NCI-H128 (cell line): ENCODE measurements at regions not wholly inside any gene's neighbourhood (a gene's known extent, or its start where the extent isn't known, plus 50 kb on each side); places are given as distances from the start of the nearest gene placed in this dataset.
"Not testable (repeated sequence)": the region's sequence is repeated elsewhere in the genome, so short reads cannot be mapped to it uniquely, and the experiment has no call there.

ENCODE experiments used
- DNase-seq: peaks from one replicate; lab custom pipeline; 2025; ENCODE audit not compliant: unreplicated experiment; lab: John Stamatoyannopoulos, UW

DNA sequence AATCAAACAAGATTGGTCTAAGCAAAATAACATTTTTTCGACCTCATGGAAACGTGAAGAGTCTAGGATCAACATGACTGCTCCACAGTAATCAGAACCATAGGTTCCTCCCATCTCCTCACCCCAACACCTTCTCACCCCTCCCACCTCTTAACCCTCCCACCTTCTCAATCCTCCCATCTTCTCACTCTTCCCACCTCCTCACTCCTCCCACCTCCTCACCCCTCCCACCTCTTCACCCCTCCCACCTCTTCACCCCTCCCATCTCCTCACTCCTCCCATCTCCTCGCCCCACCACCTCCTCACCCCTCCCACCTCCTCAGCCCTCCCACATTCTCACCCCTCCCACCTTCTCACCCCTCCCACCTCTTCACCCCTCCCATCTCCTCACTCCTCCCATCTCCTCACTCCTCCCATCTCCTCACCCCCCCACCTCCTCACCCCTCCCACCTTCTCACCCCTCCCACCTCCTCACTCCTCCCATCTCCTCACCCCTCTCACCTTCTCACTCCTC is 567.4 kb downstream of the C6orf118 start:
- no peak for DNase-seq

DNA sequence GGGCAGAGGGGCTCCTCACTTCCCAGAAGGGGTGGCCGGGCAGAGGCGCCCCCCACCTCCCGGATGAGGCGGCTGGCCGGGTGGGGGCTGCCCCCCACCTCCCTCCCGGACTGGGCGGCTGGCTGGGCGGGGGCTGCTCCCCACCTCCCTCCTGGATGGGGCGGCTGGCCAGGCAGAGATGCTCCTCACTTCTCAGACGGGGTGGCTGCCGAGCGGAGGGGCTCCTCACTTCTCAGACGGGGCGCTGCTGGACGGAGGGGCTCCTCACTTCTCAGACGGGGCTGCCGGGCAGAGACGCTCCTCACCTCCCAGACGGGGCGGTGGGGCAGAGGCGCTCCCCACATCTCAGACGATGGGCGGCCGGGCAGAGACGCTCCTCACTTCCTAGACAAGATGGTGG is 573.3 kb downstream of the C6orf118 start:
- not testable (repeated sequence) for DNase-seq

DNA sequence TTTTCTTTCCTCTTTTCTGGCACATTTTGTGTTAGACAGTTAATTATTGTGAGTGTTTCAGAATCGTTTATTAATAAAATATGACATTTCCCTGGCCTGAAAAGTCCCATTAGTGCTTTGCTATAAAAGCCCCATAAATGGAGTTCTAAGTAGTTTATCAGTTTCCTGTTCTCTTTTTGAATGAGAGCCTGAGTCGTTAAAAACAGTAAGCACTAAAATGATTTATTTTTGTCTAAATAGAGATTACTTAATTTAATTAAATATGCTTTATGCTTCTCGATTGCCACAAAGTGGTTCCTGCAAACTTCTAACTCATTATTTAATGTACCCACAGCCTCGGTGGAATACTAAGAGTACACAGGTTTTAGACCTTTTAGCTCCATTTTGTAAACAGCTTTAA is 577.9 kb downstream of the C6orf118 start:
- DNase-seq: no peak

DNA sequence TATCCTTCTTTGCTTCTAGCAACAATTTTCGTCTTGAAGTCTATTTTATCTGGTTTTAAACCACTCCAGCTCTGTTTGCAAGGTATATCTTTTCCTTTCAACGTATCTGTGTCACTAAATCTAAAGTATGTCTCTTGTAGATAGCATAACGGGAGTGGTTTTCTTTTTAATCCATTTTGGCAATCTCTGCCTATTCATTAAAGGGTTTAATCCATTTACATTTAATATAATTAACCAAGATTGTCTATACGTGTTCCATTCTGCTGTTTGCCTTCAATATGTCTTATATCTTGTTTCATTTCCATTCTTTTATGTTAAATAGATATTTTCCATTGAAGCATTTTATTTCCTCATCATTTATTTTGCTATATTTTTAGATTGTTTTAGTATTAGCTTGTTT is 587.9 kb downstream of the C6orf118 start:
- DNase-seq: no peak

DNA sequence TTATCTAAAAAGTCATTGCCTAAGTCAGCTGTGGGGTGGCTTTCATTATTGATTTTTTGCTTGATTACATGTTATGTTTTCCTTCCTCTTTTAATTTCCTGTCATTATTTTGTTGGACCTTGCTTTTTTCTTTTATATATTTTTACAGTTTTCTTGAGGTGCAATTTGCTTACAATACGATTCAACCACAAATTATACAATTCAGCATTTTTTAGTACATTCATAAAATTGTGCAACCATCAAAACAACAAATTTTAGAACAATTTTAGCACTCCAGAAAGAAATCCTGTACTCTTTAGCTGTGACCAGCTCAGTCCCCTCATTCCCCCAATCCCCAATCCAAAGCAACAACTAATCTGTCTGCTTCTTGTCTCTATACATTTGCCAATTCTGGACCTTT is 608.9 kb downstream of the C6orf118 start:
- no peak for DNase-seq

DNA sequence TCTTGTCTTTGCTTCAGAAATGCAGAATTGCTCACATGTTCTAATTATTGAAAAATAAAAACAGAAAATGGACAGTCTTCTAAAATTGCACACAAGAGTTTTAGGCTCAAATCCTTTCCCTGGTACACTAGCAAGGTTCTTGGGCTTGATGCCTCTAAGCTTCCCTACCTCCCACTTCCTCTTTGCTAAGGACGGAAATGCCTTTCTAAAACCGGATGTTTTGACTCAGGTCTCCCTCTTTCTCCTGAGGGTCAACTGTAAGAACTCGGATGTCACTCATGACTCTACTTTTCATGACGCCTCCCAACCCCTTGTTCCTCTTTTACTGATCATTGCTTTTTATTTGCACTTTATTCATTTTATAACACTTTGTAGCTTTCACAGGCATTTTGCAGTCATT is 613.5 kb downstream of the C6orf118 start:
- no peak for DNase-seq

DNA sequence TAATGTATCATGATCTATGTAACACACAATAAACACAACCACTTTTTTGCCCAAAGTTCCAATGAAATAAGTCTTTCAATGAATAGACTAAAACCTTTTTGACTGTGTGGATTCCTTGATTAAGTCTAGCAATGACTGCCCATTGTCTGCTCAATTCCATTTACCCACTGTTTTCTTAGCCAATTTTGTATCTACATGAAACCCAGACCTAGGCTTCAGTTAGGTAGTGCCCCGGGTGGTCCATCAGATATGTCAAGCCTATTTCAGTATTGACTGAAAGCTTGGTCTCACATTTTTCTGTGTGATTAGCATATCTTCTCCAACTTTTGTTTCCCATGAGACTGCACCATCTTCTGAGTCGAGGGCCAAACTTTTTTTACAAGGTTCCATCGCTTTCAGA is 615.0 kb downstream of the C6orf118 start:
- no peak for DNase-seq

DNA sequence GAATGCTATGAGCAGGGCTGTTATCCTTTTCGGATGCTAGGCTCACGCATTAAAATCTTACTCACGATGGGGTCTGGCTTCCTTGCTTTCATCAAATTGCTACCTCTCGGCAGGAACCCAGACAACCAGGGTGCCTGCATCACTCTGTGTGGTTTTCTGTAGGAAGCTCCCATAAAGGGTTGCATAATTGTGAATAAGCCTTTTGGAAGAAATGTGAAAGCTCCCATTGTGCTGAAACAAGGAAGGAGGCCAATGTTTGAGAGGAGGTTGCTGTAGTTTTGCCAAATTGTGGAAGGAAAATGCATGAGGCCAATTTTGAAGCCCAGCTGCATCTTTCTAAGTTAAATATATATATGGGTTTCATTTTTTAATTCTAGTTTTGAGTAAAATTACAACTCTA is 615.5 kb downstream of the C6orf118 start:
- DNase-seq: no peak

DNA sequence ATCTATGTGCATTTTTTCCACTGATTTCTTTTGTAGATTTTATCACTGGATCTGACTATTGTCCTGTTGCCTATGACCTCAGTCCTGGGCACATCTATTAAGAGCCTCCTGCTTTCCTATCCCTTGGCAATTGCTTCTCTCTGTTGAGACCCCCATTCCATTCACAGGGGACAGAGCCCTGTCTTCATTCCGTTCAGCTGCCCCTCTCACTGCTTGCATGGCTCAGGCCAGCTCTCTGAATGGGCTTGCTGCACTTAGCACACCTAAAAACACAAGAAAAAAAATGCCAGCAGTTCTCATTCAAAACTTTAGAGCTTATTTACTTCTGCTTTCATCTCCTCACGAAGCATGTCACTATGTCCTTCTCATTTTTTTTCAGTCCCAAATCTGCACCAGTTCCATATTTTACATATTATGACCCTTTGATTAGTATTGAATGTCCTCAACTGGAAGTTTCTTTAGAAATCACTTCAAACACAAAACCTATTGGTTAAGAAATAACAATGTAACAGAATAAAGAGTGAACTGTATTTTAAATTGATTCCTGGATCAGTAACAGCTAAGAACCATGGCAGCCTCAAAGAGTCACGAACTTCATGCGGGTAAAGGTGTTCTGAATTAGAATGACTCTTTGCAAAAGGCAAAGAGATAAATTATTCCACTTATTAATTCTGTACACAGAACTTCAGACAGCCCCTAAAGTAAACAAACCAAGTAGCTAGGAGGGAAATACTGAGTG is 616.5 kb downstream of the C6orf118 start:
- no peak for DNase-seq

DNA sequence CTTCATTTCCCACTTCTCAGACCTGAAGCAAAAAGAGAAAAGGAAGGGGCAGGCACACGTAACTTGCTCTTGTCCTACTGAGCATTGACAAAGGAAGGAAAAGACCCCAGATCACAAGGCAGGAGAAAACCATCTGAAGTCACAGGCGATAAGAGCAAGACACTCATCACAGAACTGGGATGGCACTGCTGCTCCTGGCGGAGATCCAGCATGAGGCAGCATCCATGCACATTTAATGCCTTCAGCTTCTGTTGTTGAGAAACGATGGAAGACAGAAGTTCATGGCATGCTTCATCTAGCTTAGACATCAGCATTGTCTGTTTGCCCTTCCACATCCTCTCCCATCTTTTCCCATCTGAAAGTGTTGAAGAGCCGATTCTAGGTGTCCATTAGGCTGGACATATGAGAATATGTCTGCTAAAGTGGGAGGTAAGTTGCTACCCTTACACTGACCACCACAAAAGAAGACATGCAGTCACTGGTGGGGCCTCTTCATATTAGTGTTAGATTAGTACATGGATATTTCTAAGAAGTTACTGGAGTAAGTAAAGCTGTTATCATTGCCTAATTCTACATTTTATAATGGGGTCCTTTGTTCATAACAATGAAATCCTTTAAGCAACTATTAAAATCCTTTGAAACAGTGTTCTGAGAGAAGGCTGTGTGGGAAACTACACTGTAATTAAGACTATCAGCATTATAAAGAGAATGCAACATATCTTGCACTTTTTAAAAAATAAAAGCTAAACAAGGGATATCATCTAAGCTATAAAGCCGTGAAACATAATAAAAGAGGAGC is 618.5 kb downstream of the C6orf118 start:
- no peak for DNase-seq

DNA sequence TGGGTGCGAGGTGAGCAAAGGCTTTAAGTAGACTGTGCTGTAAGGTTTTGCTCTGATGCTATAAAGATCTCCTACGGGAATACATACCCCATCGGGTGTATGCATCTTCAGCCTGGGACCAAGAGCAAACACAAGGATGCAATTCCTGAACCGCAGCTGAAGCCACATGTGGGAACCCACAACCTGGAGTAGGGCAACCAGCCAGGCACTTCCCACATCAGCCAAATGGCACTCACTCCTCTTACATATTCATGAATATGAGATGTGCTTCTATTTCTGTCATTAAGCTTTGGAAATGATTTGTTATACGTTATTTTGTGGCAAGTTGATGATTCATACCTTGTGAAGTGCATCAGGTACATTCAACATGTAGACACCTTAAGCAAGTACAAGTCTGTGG is 619.2 kb downstream of the C6orf118 start:
- no peak for DNase-seq

DNA sequence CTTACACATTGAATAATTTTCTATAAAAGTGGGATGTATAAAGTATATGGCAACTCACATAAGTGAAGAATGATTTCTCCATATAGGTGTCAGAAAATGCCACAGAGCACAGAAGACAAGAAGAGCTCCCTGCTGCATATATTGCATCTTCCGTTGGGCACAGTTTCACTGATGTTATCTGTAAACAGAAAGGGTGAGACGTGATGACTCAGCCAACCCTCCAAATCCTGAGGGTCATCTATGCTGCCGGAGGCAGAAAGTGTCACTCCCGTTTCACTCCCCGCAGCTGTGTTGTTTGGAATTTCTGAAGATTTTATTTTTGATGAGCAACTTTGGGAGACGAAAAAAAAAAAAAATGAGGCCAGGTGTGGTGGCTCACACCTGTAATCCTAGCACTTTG is 644.1 kb downstream of the C6orf118 start:
- no peak for DNase-seq

DNA sequence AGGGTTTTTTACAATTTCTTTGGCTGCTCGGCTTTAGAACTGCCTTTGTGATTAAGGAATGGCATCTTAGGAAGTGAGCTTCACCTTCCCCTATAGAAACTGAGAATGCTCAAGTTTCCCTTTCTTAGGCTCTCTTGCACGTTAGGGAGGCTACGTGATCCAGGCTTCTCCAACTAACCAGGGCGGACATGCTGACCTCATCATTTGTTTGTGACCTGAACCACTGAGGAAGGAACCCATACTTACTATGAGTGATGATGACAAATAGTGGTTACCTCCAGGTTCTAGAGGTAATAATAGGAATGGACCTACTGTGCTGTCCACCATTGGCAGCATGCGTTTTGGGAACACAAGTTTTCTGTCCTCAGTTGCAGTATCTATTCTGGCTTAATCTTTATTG is 645.8 kb downstream of the C6orf118 start:
- DNase-seq: no peak

DNA sequence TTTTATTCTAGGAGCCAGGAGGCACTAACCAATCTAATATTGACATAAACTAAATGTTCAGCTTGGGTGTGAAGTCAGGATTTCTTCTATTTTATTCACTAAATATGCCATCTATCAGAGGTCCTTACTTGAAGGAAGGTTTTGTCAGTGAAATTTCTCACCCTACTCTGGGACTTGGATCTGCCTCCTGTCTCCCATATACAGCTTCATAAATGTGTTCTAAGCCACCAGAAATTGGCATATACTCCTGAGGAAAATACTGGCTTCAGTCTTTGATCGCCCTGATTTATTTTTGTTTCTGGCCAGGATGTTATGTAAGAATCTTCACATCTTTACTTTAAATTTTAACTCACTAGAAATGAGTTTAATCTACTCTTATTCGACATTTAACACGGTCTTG is 647.7 kb downstream of the C6orf118 start:
- DNase-seq: no peak

DNA sequence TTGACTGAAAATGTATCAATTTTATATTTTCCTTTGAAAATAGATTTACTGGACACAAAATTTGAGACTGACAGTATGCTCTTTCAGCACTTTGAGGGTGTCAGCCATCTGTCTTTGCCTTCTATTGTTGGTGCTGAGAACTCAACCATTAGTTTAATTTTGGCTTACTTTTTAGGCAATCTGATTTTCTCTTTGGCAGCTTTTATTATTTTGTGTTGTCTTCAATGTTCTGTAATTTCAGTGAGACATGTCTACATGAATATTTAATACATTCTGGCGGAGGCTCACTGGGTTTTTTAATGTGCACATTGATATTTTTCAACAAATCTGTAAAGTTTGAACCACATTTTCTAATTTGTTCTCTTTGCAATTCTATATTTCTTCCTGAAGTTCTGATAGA is 648.6 kb downstream of the C6orf118 start:
- no peak for DNase-seq

DNA sequence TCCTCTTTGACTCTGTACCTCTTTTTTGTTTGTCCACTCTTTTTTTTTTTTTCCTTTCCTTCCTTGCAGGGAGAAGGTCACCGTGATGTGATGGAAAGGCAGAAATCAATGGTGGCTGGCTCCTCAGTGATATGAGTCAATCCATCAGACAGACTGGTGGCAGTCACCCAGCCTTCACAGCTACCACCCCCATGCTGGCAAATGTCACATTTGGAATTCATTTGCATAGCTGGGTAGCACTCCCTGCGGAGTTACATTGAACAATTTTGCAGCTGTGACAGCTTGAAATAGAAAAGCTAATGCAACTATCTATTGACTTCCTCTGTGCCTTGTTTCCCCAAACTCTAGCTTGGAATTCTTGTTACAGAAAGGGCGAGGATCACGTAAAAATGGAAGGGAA is 668.4 kb downstream of the C6orf118 start:
- no peak for DNase-seq

DNA sequence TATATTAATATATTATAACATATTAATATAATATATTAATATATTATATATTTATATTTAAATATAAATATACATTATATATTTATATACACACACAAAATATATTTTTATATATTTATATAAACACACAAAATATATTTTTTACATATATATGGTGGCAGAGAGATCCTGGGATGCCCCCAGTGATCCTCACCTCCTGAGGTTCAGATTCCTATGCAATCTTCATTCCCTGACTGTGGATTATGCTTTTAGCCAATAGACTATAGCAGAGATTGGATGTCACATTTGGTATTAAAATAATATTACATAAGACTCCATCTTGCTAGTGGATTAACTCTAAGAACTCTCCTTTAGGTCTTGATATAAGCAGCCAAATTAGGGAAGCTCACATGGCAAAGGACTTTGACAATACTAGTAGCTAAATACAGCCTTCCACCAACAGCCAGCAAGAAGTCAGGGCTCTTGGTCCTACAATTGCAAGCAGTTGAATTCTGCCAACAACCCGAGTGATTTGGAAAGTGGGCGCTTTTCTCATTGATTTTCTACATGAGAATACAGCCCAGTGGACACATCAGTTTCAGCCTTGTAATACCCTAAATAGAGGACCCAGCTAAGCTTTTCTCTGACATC is 681.0 kb downstream of the C6orf118 start:
- DNase-seq: no peak

DNA sequence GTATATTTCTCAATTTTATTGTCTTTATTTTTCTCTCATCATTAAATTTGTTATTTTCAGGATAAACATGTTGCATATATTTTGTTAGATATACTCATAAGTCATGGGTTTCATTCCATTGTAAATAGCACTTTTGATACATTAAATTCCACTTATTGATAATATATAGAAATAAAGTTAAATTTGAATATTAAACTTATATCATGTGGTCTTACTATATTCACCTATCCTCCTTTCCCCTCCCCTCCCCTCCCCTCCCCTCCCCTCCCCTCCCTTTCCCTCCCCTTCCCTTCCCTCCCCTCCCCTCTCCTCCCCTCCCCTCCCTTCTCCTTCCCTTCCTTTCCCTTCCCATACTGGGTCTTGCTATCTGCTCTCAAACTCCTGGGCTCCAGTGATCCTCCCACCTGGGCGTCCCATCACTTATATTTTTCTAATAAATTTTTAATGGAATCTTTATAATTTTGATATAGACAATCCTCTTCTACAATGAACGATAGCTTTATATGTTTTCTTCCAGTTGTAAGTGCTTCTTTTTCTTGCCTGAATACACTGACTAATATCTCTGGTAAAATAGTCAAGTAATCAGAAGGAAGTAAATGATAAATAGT is 692.4 kb downstream of the C6orf118 start:
- DNase-seq: no peak

DNA sequence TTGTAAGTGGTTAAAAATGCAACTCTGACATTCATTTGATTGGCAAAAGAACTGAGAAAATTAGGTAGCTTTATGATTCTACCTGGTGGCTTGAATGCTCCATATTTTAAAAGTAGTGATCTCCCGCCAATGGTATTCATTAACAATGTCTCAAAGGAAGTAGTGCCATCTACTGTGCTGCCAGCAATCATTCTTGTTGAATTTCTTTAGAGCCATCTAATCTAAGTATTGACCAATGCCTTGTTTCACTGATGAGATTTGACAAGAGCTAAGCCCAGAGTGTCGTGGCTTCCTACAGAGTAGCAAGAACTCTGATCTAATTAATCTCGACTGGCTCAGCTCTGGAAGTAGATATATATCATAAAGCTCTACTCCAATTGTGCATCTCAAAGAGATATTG is 696.7 kb downstream of the C6orf118 start:
- DNase-seq: no peak

DNA sequence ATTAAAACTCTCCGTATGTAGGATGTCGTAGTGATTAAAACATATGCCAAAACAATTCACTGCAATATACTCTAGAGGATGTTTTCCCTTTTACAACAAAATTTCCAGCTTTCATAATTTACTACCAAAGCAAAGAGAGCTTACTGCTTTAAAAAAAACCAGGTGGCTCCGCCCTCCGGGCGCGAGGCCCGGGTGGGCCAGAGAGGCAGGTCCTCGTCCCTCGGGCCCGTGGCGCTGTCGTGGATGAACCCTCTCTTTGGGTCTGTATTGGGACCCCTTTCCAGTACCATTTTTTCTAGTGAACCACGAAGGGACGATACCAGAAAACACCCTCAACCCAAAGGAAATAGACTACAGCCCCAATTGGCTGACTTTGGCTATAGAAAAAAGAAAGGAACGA is 698.5 kb downstream of the C6orf118 start:
- DNase-seq: not testable (repeated sequence)

DNA sequence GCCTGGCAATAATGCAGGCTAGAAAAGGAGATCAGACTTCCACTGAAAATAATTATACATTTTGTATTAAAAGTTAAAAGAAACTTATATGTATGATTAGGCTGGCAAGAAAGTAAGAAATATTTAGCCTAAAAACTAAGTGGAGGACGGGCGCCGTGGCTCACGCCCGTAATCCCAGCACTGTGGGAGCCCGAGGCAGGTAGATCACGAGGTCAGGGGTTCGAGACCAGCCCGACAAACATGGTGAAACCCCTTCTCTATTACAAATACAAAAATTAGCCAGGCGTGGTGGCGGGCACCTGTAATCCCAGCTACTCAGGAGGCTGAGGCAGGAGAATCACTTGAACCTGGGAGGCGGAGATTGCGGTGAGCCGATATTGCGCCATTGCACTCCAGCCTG is 707.0 kb downstream of the C6orf118 start:
- not testable (repeated sequence) for DNase-seq

DNA sequence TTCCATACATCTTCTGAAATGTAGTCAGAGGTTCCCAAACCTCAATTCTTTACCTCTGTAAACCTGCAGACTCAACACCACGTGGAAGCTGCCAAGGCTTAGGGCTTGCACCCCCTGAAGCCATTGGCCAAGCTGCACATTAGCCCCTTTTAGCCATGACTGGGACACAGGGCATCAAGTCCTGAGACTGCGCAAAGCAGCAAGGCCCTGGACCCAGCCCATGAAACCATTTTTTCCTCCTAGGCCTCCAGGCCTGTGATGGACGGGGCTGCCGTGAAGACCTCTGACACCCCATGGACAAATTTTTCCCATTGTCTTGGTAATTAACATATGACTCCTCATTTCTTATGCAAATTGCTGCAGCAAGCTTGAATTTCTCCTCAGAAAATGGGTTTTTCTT is 727.8 kb downstream of the C6orf118 start:
- DNase-seq: no peak
